GM21367 (cell line): ENCODE measurements at regions not wholly inside any gene's neighbourhood (a gene's known extent, or its start where the extent isn't known, plus 50 kb on each side); places are given as distances from the start of the nearest gene placed in this dataset.
"Not testable (repeated sequence)": the region's sequence is repeated elsewhere in the genome, so short reads cannot be mapped to it uniquely, and the experiment has no call there.

Experiments
- ATAC-seq: cut with Tn5 transposase; IDR thresholded peaks from one replicate; pipeline ENCODE4 v1.9.1; 2021; ENCODE audit not compliant: unreplicated experiment

GRCh38 chr9:22217254-22217653 is 208.1 kb upstream of the CDKN2B start:
- no peak for ATAC-seq

GRCh38 chr9:22225856-22226255 is 216.8 kb upstream of the CDKN2B start:
- not testable (repeated sequence) for ATAC-seq

GRCh38 chr9:22227986-22228385 is 218.6 kb upstream of the DMRTA1 start:
- no peak for ATAC-seq

- no peak for ATAC-seq
Observed at GRCh38 chr9:22228542-22228941, 218.1 kb upstream of the DMRTA1 start.

- ATAC-seq = no peak
Observed at GRCh38 chr9:22229069-22229468, 217.6 kb upstream of the DMRTA1 start.

GRCh38 chr9:22231309-22231708 is 215.3 kb upstream of the DMRTA1 start:
- ATAC-seq = not testable (repeated sequence)

- ATAC-seq = no peak
Observed at GRCh38 chr9:22232971-22233370, 213.7 kb upstream of the DMRTA1 start.

GRCh38 chr9:22237497-22238363 is 208.9 kb upstream of the DMRTA1 start:
- ATAC-seq = no peak

- no peak for ATAC-seq
Observed at GRCh38 chr9:22238809-22239684, 207.6 kb upstream of the DMRTA1 start.

- ATAC-seq = peak; percentile 82
Observed at GRCh38 chr9:22240619-22241018, 206.0 kb upstream of the DMRTA1 start.

GRCh38 chr9:22241024-22241423 is 205.6 kb upstream of the DMRTA1 start:
- no peak for ATAC-seq

- ATAC-seq = no peak
Observed at GRCh38 chr9:22241611-22242010, 205.0 kb upstream of the DMRTA1 start.

- peak; percentile 39 for ATAC-seq
Observed at GRCh38 chr9:22244139-22245011, 202.2 kb upstream of the DMRTA1 start.

GRCh38 chr9:22255337-22255736 is 191.3 kb upstream of the DMRTA1 start:
- ATAC-seq = no peak

GRCh38 chr9:22256381-22256780 is 190.2 kb upstream of the DMRTA1 start:
- ATAC-seq = no peak

GRCh38 chr9:22257026-22257816 is 189.4 kb upstream of the DMRTA1 start:
- ATAC-seq = no peak

- no peak for ATAC-seq
Observed at GRCh38 chr9:22265038-22265437, 181.6 kb upstream of the DMRTA1 start.

- ATAC-seq = no peak
Observed at GRCh38 chr9:22265534-22265933, 181.1 kb upstream of the DMRTA1 start.

GRCh38 chr9:22274477-22274876 is 172.1 kb upstream of the DMRTA1 start:
- ATAC-seq = no peak

- no peak for ATAC-seq
Observed at GRCh38 chr9:22278426-22278825, 168.2 kb upstream of the DMRTA1 start.
